HepG2 (cell line): ENCODE measurements at regions not wholly inside any gene's neighbourhood (a gene's known extent, or its start where the extent isn't known, plus 50 kb on each side); places are given as distances from the start of the nearest gene placed in this dataset.

Experiments used
- ATRX ChIP-seq: sonication (generic); formaldehyde crosslinking; IDR thresholded peaks from 2 replicates; pipeline ENCODE4 v1.4.0; 2020; ENCODE audit warnings: missing genetic modification reagents, borderline replicate concordance
- ETS1 ChIP-seq: sonication (generic); formaldehyde crosslinking; IDR thresholded peaks from 2 replicates; pipeline ENCODE4 v1.4.0; 2020; ENCODE audit warnings: missing genetic modification reagents
- FOSL2 ChIP-seq: sonication (generic); formaldehyde crosslinking; IDR thresholded peaks from 2 replicates; pipeline ENCODE4 v1.4.0; 2020; ENCODE audit warnings: missing genetic modification reagents
- FOXA3 ChIP-seq: IDR thresholded peaks from 2 replicates; pipeline ENCODE4 v1.6.1; 2016; ENCODE audit warnings: missing genetic modification reagents, missing compliant biosample characterization
- FOXC1 ChIP-seq: sonication (generic); formaldehyde crosslinking; IDR thresholded peaks from 2 replicates; pipeline ENCODE4 v1.8.0; 2022; ENCODE audit warnings: mild to moderate bottlenecking, missing genetic modification reagents, borderline replicate concordance
- GABPA ChIP-seq, 2 experiments: IDR thresholded peaks; 2 replicates each; pipeline ENCODE4 v1.6.1; 2011 to 2016; ENCODE audit warnings: low read depth in 2 of 2, low read length in 1 of 2, missing biosample characterization in 1 of 2, missing genetic modification characterization in 1 of 2
- HES4 ChIP-seq: sonication (generic); formaldehyde crosslinking; IDR thresholded peaks from 2 replicates; pipeline ENCODE4 v1.9.0; 2021; ENCODE audit warnings: mild to moderate bottlenecking, missing genetic modification reagents, borderline replicate concordance
- KDM6A ChIP-seq: IDR thresholded peaks from 2 replicates; pipeline ENCODE4 v1.6.1; 2016; ENCODE audit warnings: low read depth
- NR2F6 ChIP-seq, 2 experiments: IDR thresholded peaks; 2 replicates each; pipeline ENCODE4 v1.6.1; 2016; ENCODE audit warnings: antibody characterized with exemption in 1 of 2, mild to moderate bottlenecking in 1 of 2
- PHF5A ChIP-seq: IDR thresholded peaks from one replicate; pipeline ENCODE4 v1.6.1; 2018; ENCODE audit warnings: low read depth, missing genetic modification reagents; ENCODE audit not compliant: unreplicated experiment
- PPARG ChIP-seq: conservative IDR thresholded peaks from 2 replicates; pipeline ENCODE4 v1.6.1; 2016; ENCODE audit warnings: missing biosample characterization, missing genetic modification reagents
- RAD21 ChIP-seq: fragments of 450-650 bp; formaldehyde crosslinking; IDR thresholded peaks from 2 replicates; pipeline ENCODE4 v1.5.0; 2020; ENCODE audit warnings: mild to moderate bottlenecking
- RBFOX2 ChIP-seq: fragments of 200-400 bp; formaldehyde crosslinking; IDR thresholded peaks from 2 replicates; pipeline ENCODE4 v1.6.1; 2017; ENCODE audit warnings: low read depth, mild to moderate bottlenecking, low read length
- RXRA ChIP-seq: sonication (generic); formaldehyde crosslinking; IDR thresholded peaks from 2 replicates; pipeline ENCODE4 v1.5.1; 2020; ENCODE audit warnings: missing genetic modification reagents
- SKIL ChIP-seq: sonication (generic); formaldehyde crosslinking; IDR thresholded peaks from 2 replicates; pipeline ENCODE4 v1.8.0; 2022; ENCODE audit warnings: missing genetic modification reagents, mild to moderate bottlenecking, moderate library complexity, borderline replicate concordance
- SMAD9 ChIP-seq: sonication (generic); formaldehyde crosslinking; IDR thresholded peaks from 2 replicates; pipeline ENCODE4 v1.5.1; 2020; ENCODE audit warnings: mild to moderate bottlenecking, missing genetic modification reagents
- SMYD3 ChIP-seq: sonication (generic); formaldehyde crosslinking; IDR thresholded peaks from 2 replicates; pipeline ENCODE4 v1.8.1; 2023; ENCODE audit warnings: mild to moderate bottlenecking, missing genetic modification reagents
- SOX6 ChIP-seq, 2 experiments: fragments of 450-650 bp in 1 of 2; sonication (generic) in 1 of 2; formaldehyde crosslinking in 1 of 2; IDR thresholded peaks; 2 replicates each; pipeline versions ENCODE4 v1.4.0 to v1.6.1; 2017 to 2020; ENCODE audit warnings: antibody characterized with exemption in 1 of 2, mild to moderate bottlenecking in 1 of 2, missing genetic modification reagents in 1 of 2
- SP2 ChIP-seq: sonication (generic); formaldehyde crosslinking; IDR thresholded peaks from 2 replicates; pipeline ENCODE4 v1.5.1; 2020; ENCODE audit warnings: mild to moderate bottlenecking, missing genetic modification reagents
- TEAD3 ChIP-seq: optimal IDR thresholded peaks from 2 replicates; pipeline ENCODE3; 2016; ENCODE audit warnings: borderline replicate concordance
- TRIM24 ChIP-seq: sonication (generic); formaldehyde crosslinking; IDR thresholded peaks from 2 replicates; pipeline ENCODE4 v1.8.0; 2022; ENCODE audit warnings: mild to moderate bottlenecking, missing genetic modification reagents
- YY1 ChIP-seq: IDR thresholded peaks from 2 replicates; pipeline ENCODE4 v1.6.1; 2011; ENCODE audit warnings: low read length, low read depth, moderate library complexity, mild to moderate bottlenecking; ENCODE audit not compliant: insufficient read depth, insufficient replicate concordance
- ZNF710 ChIP-seq: sonication (generic); formaldehyde crosslinking; IDR thresholded peaks from 2 replicates; pipeline ENCODE4 v1.5.0; 2020; ENCODE audit warnings: mild to moderate bottlenecking, missing genetic modification reagents, borderline replicate concordance
- ZSCAN22 ChIP-seq: sonication (generic); formaldehyde crosslinking; IDR thresholded peaks from 2 replicates; pipeline ENCODE4 v1.4.0; 2020; ENCODE audit warnings: mild to moderate bottlenecking, missing genetic modification reagents
- ZUFSP ChIP-seq: sonication (generic); formaldehyde crosslinking; IDR thresholded peaks from 2 replicates; pipeline ENCODE4 v1.9.0; 2021; ENCODE audit warnings: missing genetic modification reagents, mild to moderate bottlenecking, borderline replicate concordance

GRCh38 chr6:81561071-81561564, 191.4 kb downstream of the TENT5A start (continued):
- TF ChIP-seq SP2 (CRISPR knock-in tag) (no peak), PPARG (CRISPR knock-in tag) (peak; percentile 60), FOSL2 (CRISPR knock-in tag) (peak; percentile 93), RXRA (no peak), FOXC1 (no peak), SMAD9 (CRISPR knock-in tag) (no peak), TRIM24 (CRISPR knock-in tag) (no peak), ZSCAN22 (no peak), TEAD3 (CRISPR knock-in tag) (no peak), SKIL (CRISPR knock-in tag) (no peak), RBFOX2 (no peak), NR2F6 (IDR thresholded peaks at IDR 0.05) (peak; percentile 51; the same call in 1 of the 2 replicates), NR2F6 (CRISPR knock-in tag; IDR thresholded peaks at IDR 0.05) (peak; percentile 25; the same call in 1 of the 2 replicates), SMYD3 (CRISPR knock-in tag) (no peak), HES4 (CRISPR knock-in tag) (no peak), YY1 (no peak), ZUFSP (CRISPR knock-in tag) (no peak), FOXA3 (CRISPR knock-in tag) (no peak), ATRX (CRISPR knock-in tag) (no peak), KDM6A (CRISPR knock-in tag) (no peak), ZNF710 (CRISPR knock-in tag) (no peak), PHF5A (no peak), SOX6 (IDR thresholded peaks at IDR 0.05) (no peak), SOX6 (CRISPR knock-in tag; IDR thresholded peaks at IDR 0.05) (peak; percentile 67), ETS1 (CRISPR knock-in tag) (no peak), GABPA (IDR thresholded peaks at IDR 0.05; ENCODE audit: low read depth, low read length) (no peak), GABPA (CRISPR knock-in tag; IDR thresholded peaks at IDR 0.05; ENCODE audit: low read depth) (no peak), RAD21 (no peak)
